Femur (tissue), 1 donor: ENCODE measurements at regions not wholly inside any gene's neighbourhood (a gene's known extent, or its start where the extent isn't known, plus 50 kb on each side); places are given as distances from the start of the nearest gene placed in this dataset.
A peak's percentile ranks its signal among the peaks of the same experiment; 100 is the strongest.
"Not testable (repeated sequence)": the region's sequence is repeated elsewhere in the genome, so short reads cannot be mapped to it uniquely, and the experiment has no call there.

Source experiments
- DNase-seq: peaks from one replicate; pipeline ENCODE4 v3.0.0-alpha.2; 2017

- no peak for DNase-seq
Measured at GRCh38 chr1:177464686-177465085, 293.9 kb downstream of the BRINP2 start.

GRCh38 chr1:177451191-177451590 is 280.4 kb downstream of the BRINP2 start:
- DNase-seq, result no peak

GRCh38 chr1:177448652-177449357 is 278.0 kb downstream of the BRINP2 start:
- DNase-seq, result no peak

- no peak for DNase-seq
Measured at GRCh38 chr1:177448036-177448615, 277.4 kb downstream of the BRINP2 start.

- no peak for DNase-seq
Measured at GRCh38 chr1:177444997-177445746, 274.4 kb downstream of the BRINP2 start.

GRCh38 chr1:177443003-177443402 is 272.2 kb downstream of the BRINP2 start:
- DNase-seq, result no peak

- DNase-seq, result no peak
Measured at GRCh38 chr1:177442584-177442983, 271.8 kb downstream of the BRINP2 start.

- no peak for DNase-seq
Measured at GRCh38 chr1:177441281-177441680, 270.5 kb downstream of the BRINP2 start.

- DNase-seq, result no peak
Measured at GRCh38 chr1:177440821-177441220, 270.1 kb downstream of the BRINP2 start.

- DNase-seq, result no peak
Measured at GRCh38 chr1:177439301-177439700, 268.5 kb downstream of the BRINP2 start.

- no peak for DNase-seq
Measured at GRCh38 chr1:177435364-177435763, 264.6 kb downstream of the BRINP2 start.

GRCh38 chr1:177432897-177433296 is 262.1 kb downstream of the BRINP2 start:
- no peak for DNase-seq

GRCh38 chr1:177431123-177431522 is 260.4 kb downstream of the BRINP2 start:
- DNase-seq, result no peak

GRCh38 chr1:177429234-177429633 is 258.5 kb downstream of the BRINP2 start:
- DNase-seq, result no peak

GRCh38 chr1:177427811-177428210 is 257.1 kb downstream of the BRINP2 start:
- no peak for DNase-seq

GRCh38 chr1:177426497-177426896 is 255.7 kb downstream of the BRINP2 start:
- DNase-seq, result no peak

- DNase-seq, result no peak
Measured at GRCh38 chr1:177425199-177425598, 254.4 kb downstream of the BRINP2 start.

- no peak for DNase-seq
Measured at GRCh38 chr1:177424744-177425143, 254.0 kb downstream of the BRINP2 start.

GRCh38 chr1:177423090-177423489 is 252.3 kb downstream of the BRINP2 start:
- DNase-seq, result peak; percentile 50

- DNase-seq, result no peak
Measured at GRCh38 chr1:177413982-177414596, 243.3 kb downstream of the BRINP2 start.

- no peak for DNase-seq
Measured at GRCh38 chr1:177411381-177411780, 240.6 kb downstream of the BRINP2 start.

GRCh38 chr1:177410179-177410766 is 239.5 kb downstream of the BRINP2 start:
- no peak for DNase-seq

GRCh38 chr1:177406323-177406722 is 235.6 kb downstream of the BRINP2 start:
- DNase-seq, result not testable (repeated sequence)
